CD14-positive monocyte (primary cell): ENCODE measurements at regions not wholly inside any gene's neighbourhood (a gene's known extent, or its start where the extent isn't known, plus 50 kb on each side); places are given as distances from the start of the nearest gene placed in this dataset.

ENCODE experiments used
- DNase-seq, 3 donors: peaks; one replicate each; pipeline ENCODE4 v3.0.0-alpha.2; 2011 to 2022
- H2AFZ ChIP-seq: 2 replicates; pipeline ENCODE4 v1.6.0; 2012; ENCODE audit warnings: mild to moderate bottlenecking, low read depth, low read length, inconsistent platforms; ENCODE audit not compliant: insufficient read depth, poor library complexity, severe bottlenecking
- H3K27ac ChIP-seq, 2 donors: 1 replicate in 1 of 2; 2 replicates in 1 of 2; pipeline ENCODE4 v1.5.1; 2012 to 2013; ENCODE audit warnings: low read length in 2 of 2, control low read depth in 1 of 2, inconsistent platforms in 1 of 2, low read depth in 1 of 2, mild to moderate bottlenecking in 1 of 2
- H3K27me3 ChIP-seq, 2 donors: one replicate each; pipeline versions ENCODE4 v1.6.0 to v1.6.1; 2011 to 2013; ENCODE audit warnings: low read length in 2 of 2; ENCODE audit not compliant: control insufficient read depth in 2 of 2, insufficient read depth in 2 of 2
- H3K36me3 ChIP-seq, 2 donors: replicated peaks in 1 of 2; 1 replicate in 1 of 2; 2 replicates in 1 of 2; pipeline versions ENCODE4 v1.5.1 to v1.6.1; 2012 to 2013; ENCODE audit warnings: low read length in 2 of 2, control low read depth in 1 of 2, inconsistent platforms in 1 of 2, mild to moderate bottlenecking in 1 of 2; ENCODE audit not compliant: insufficient read depth in 2 of 2, control insufficient read depth in 1 of 2
- H3K4me1 ChIP-seq, 2 donors: 1 replicate in 1 of 2; 2 replicates in 1 of 2; pipeline versions ENCODE4 v1.5.1 to v1.6.1; 2012 to 2013; ENCODE audit warnings: low read length in 2 of 2, control low read depth in 1 of 2, inconsistent platforms in 1 of 2, mild to moderate bottlenecking in 1 of 2, moderate library complexity in 1 of 2; ENCODE audit not compliant: insufficient read depth in 2 of 2, control insufficient read depth in 1 of 2
- H3K4me2 ChIP-seq: replicated peaks from 2 replicates; pipeline ENCODE3; 2012; ENCODE audit warnings: low read length, moderate library complexity, mild to moderate bottlenecking; ENCODE audit not compliant: poor library complexity, severe bottlenecking; ENCODE audit errors: extremely low read depth
- H3K4me3 ChIP-seq, 3 experiments: fragments of 200-600 bp in 1 of 3; sonication (generic) in 1 of 3; replicated peaks in 1 of 3; 1 replicate in 2 of 3; 2 replicates in 1 of 3; pipeline ENCODE4 v1.5.1; 2011 to 2013; ENCODE audit warnings: low read length in 3 of 3, mild to moderate bottlenecking in 3 of 3, control low read depth in 2 of 3, low read depth in 2 of 3, inconsistent platforms in 1 of 3, moderate library complexity in 1 of 3
- H3K79me2 ChIP-seq: 2 replicates; pipeline ENCODE4 v1.6.0; 2012; ENCODE audit warnings: mild to moderate bottlenecking, control low read depth, inconsistent platforms, low read length, moderate library complexity; ENCODE audit not compliant: insufficient read depth
- H3K9ac ChIP-seq: 2 replicates; pipeline ENCODE4 v1.6.0; 2017; ENCODE audit warnings: low read length, mild to moderate bottlenecking; ENCODE audit not compliant: insufficient read depth, poor library complexity, severe bottlenecking
- H3K9me3 ChIP-seq, 2 donors: replicated peaks in 1 of 2; 1 replicate in 1 of 2; 2 replicates in 1 of 2; pipeline versions ENCODE4 v1.5.1 to v1.6.1; 2012 to 2013; ENCODE audit warnings: low read length in 2 of 2, control low read depth in 1 of 2; ENCODE audit not compliant: control insufficient read depth in 1 of 2, insufficient read depth in 1 of 2
- H4K20me1 ChIP-seq: 2 replicates; pipeline ENCODE4 v1.6.0; 2012; ENCODE audit warnings: mild to moderate bottlenecking, low read length, control low read depth, moderate library complexity; ENCODE audit not compliant: insufficient read depth
- H3K27ac Mint-ChIP-seq, 7 donors: one replicate each; pipeline ENCODE4 v1.8.0; 2020; ENCODE audit warnings: mild to moderate bottlenecking in 7 of 7, mixed read lengths in 7 of 7, moderate library complexity in 6 of 7, inconsistent platforms in 2 of 7
- H3K27me3 Mint-ChIP-seq, 3 donors: one replicate each; pipeline ENCODE4 v1.8.0; 2021 to 2022; ENCODE audit warnings: low read depth in 3 of 3, mild to moderate bottlenecking in 3 of 3, mixed read lengths in 3 of 3, moderate library complexity in 3 of 3, inconsistent platforms in 1 of 3
- H3K36me3 Mint-ChIP-seq, 2 donors: one replicate each; pipeline ENCODE4 v1.8.0; 2020; ENCODE audit warnings: mixed read lengths in 2 of 2, inconsistent platforms in 1 of 2, mild to moderate bottlenecking in 1 of 2
- H3K4me1 Mint-ChIP-seq: one replicate; pipeline ENCODE4 v1.8.0; 2020; ENCODE audit warnings: mild to moderate bottlenecking, mixed read lengths
- H3K4me3 Mint-ChIP-seq, 2 donors: one replicate each; pipeline ENCODE4 v1.8.0; 2020; ENCODE audit warnings: mild to moderate bottlenecking in 2 of 2, mixed read lengths in 2 of 2, moderate library complexity in 1 of 2
- H3K9me3 Mint-ChIP-seq, 7 donors: one replicate each; pipeline ENCODE4 v1.8.0; 2020 to 2022; ENCODE audit warnings: mixed read lengths in 7 of 7, mild to moderate bottlenecking in 6 of 7, moderate library complexity in 6 of 7, inconsistent platforms in 2 of 7
- CTCF ChIP-seq: fragments of 200-600 bp; IDR thresholded peaks from one replicate; pipeline ENCODE4 v1.8.0; 2022; ENCODE audit warnings: antibody characterized with exemption, mild to moderate bottlenecking
- WGBS: methylation state at CpG from one replicate; pipeline ENCODE4 v1.1.5; 2013; ENCODE audit warnings: missing lambda C conversion rate; ENCODE audit not compliant: insufficient coverage; 5-methylcytosine and 5-hydroxymethylcytosine counted together
- intact Hi-C, 2 donors: fragments of 100-400 bp; cut with micrococcal nuclease; formaldehyde crosslinking; loops; one replicate each; pipeline versions ENCODE4 v1.15.0 to v1.15.1; 2023

GRCh38 chrX:38982843-38983242 is 181.6 kb downstream of the MID1IP1 start:
- intact Hi-C loops, result loop anchor here (10.0 kb wide), 3 partner anchors 162 to 218 kb away; partner anchors contain the start of gene MID1IP1 (in 1 of the 2)
- H3K27ac Mint-ChIP-seq, result peak overlapping the region in 3 of 7 donors; percentile 4 to 26 (median 13)
- 83% methylated on average over 1 of the region's 3 CpGs for WGBS

GRCh38 chrX:38985375-38985774 is 184.1 kb downstream of the MID1IP1 start:
- H3K27ac Mint-ChIP-seq, result peak overlapping the region in 1 of 7 donors; percentile 47
- H3K4me1 Mint-ChIP-seq, result peaks cover 24% of the 10 kb centered on the region
- whole genome bisulfite sequencing, result 100% methylated on average over 1 of the region's 3 CpGs
- no peaks in the 10 kb centered on the region for H4K20me1 ChIP-seq
- no peak overlapping the region for H3K4me3 Mint-ChIP-seq
- H2AFZ ChIP-seq, result no peak overlapping the region
- H3K4me1 ChIP-seq, result peaks cover 22 to 27% of the 10 kb centered on the region in 2 donors
- no peak overlapping the region for H3K4me3 ChIP-seq
- peak; percentile 42 for TF ChIP-seq CTCF
- H3K27me3 ChIP-seq, result peaks cover 0 to 2% of the 10 kb centered on the region in 2 donors
- H3K79me2 ChIP-seq, result no peaks in the 10 kb centered on the region
- no peak overlapping the region for H3K27ac ChIP-seq
- H3K4me2 ChIP-seq, result no peak overlapping the region
- no peak overlapping the region for H3K9ac ChIP-seq
- intact Hi-C loops, result loop anchor here (10.0 kb wide), 3 partner anchors 159 to 221 kb away; partner anchors contain the start of gene MID1IP1 (in 1 of the 2)
- no peaks in the 10 kb centered on the region for H3K9me3 Mint-ChIP-seq
- no peaks in the 10 kb centered on the region for H3K36me3 ChIP-seq
- no peaks in the 10 kb centered on the region for H3K36me3 Mint-ChIP-seq
- H3K9me3 ChIP-seq, result no peaks in the 10 kb centered on the region
- peaks cover 0 to 2% (median 1%) of the 10 kb centered on the region in 3 donors for H3K27me3 Mint-ChIP-seq
- peak in 2 of 3 donors; percentile 7 to 21 for DNase-seq

More at GRCh38 chrX:38982843-38983242, 181.6 kb downstream of the MID1IP1 start:
- Histone ChIP-seq H3K9me3 (no peaks in the 10 kb centered on the region), H3K36me3 (no peaks in the 10 kb centered on the region), H3K4me2 (no peak overlapping the region), H3K4me3 (no peak overlapping the region), H3K9ac (no peak overlapping the region), H3K27ac (no peak overlapping the region), H3K4me1 (peaks cover 0 to 5% of the 10 kb centered on the region in 2 donors), H4K20me1 (no peaks in the 10 kb centered on the region), H2AFZ (no peak overlapping the region), H3K79me2 (no peaks in the 10 kb centered on the region), H3K27me3 (peaks cover 0 to 2% of the 10 kb centered on the region in 2 donors)
- H3K4me3 Mint-ChIP-seq, result no peak overlapping the region
- no peak for TF ChIP-seq CTCF
- no peak for DNase-seq
- no peaks in the 10 kb centered on the region for H3K9me3 Mint-ChIP-seq
- H3K4me1 Mint-ChIP-seq, result peaks cover 10% of the 10 kb centered on the region
- H3K27me3 Mint-ChIP-seq, result peaks cover 0 to 3% (median 2%) of the 10 kb centered on the region in 3 donors
- no peaks in the 10 kb centered on the region for H3K36me3 Mint-ChIP-seq
